EL (cell line): ENCODE measurements at regions not wholly inside any gene's neighbourhood (a gene's known extent, or its start where the extent isn't known, plus 50 kb on each side); places are given as distances from the start of the nearest gene placed in this dataset.

Experiments
- DNase-seq: peaks from one replicate; pipeline ENCODE4 v3.0.0-alpha.2; 2016

DNA sequence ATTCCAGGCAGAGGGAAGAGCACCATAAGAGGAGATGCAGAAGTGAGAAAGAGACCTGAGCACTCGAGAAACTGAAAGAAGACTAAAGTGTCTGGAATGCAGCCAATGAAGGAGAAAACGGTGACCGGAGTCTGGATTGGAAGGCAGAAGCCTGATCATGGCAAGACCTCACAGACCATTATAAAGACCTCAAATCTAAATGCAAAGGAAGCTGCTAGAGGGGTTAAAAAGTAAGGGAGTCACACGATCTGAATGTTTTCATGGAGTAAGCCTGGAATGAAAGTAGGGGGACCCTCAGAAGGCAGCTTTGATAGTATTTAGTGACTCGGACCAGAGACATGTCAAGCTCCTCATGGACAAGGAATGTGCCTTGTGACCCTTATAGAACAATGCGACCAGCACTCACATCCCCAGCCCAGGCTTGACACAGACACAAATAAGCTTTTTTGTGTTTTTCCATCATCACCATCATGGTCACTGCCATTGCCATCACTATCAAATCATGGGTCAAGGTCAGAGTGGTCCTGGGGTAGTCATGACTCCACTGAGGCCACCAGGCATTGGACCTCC is 183.6 kb downstream of the SEC16B start:
- DNase-seq, result peak; percentile 30

DNA sequence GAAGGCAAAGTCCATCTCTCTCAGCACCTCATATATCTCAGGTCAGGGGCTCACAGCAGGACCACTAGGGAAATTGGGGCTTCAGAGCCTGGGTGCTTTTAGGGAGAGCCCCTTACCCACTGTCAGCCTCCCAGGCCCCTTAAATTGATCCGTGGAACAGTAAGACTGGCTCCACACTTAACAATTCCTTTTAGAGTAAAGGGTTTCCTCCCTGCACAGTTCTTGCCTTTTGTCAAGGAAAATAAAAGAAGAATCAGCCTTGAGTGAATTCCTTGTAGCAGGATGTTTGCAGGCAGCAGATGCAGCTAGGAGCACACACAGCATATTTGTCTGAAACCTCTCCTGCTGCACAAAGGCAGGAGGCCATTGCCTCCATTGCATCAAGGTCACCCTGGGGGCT is 184.9 kb downstream of the SEC16B start:
- DNase-seq, result no peak

DNA sequence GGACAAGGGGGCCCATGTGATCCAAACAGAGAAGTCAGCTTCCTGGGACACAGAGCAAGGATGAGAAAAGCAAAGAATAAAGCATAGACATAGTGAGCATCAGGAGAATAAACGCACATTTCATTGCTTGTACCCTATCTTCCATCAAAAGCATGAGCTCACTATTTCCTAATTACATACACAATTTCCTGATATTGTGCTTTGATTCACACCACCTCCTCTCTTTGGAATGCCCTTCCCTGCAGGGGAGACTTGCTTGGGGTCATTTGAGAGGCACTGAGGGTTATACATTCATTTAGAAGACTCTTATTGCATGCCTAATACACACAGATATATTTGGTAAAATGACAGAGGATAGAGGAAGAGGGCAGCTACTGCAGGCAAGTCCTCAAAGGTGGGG is 185.4 kb downstream of the SEC16B start:
- DNase-seq, result no peak

DNA sequence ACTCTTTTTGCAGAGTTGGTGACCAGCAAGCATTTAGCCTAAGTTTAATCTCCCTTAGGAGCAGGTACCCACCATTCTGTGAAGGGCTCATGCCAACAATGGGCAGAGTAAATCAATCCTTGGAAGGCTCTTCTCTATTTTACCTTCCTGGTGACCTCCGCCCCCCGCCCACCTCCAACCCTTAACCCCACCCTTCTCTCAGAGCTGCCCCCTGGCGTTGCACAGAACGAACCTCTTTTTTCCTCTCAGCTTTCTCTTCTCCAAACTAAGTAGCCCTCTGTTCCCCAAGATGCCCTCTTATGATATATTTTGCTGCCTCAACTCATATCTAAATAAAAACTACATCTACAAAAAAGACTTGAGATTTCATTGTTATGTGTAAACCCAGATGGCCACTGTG is 186.8 kb downstream of the SEC16B start:
- no peak for DNase-seq

DNA sequence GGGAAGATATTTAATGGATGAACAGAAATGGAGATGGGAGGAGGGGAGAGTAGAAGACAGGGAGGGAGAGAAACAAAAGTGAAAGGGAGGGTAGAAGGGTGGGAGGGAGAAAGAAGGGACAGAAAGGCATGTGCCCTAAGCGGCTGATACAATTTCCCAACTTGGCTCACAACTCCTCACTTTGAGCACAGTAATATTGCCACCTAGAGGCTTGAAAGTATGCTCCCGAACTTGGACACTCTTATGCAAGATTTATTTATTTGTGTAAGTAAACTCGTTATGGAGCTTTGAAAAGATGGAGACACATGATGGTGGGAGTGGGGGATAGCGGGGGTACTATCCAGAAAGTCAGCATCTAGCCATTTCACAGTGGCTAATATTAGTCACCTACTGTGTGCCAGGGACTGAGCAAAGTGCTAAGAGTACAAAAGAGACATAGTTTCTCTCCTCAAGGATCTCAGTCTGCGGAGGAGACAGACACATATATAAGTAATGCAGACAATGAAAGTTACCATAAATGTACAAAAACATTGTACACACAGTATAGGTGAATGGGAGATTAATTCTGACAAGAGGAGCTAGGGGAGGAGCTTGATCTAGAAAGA is 189.7 kb downstream of the SEC16B start:
- peak; percentile 38 for DNase-seq

DNA sequence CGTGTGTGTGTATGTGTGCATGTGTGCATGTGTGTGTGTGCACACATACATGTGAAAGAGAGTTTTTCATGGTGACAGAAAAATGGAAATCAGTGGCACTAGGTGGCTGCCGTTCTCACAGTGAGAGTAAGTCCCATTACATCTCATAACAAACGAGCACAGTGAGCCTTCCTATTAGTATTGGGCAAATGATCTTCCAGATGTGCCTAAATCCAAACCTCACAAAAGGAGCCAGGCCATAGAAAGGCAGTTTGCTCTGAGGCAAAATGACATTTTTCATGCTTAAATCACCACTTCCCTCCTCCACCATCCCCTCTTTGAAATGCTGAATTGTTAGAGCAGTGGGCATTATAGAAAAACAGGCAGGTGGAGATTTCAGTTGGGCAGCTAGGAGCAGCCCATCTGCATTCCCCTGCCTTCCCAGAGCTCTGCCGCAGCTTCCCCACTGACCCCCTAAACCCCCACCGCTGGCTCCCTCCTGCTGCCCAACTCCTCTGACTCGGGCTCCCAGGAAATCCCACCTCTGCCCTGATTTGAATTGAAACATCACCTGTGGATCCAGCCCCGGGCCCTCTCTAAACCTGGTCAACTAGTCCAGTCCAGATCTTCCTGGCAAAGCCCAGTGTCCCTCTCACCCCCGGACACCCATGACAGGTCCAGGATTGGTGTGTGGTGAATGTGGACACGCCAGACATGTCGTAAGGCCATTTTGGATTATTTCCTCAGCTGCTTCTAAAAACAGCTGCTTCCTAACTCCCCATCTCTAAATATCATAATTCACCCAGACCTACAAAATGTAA is 190.5 kb downstream of the SEC16B start:
- DNase-seq, result no peak

DNA sequence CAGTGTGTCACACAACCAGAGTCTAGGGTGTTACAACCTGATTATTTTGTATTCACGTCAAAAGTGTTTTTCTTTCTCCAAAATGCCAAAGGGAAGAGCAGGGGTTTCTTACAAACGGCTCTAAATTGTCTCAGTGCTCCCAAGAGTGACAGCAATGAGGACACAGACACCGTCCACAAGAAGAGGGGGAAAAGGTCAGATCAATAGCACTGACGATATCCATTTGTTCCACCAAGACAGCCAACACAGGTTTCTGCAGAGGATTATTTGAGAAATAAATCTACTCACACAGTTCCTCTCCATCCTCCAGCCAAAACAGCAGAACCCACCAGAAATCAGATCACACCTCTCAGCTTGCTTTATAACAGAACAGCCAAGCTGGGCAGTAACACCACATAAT is 193.9 kb downstream of the SEC16B start:
- no peak for DNase-seq

DNA sequence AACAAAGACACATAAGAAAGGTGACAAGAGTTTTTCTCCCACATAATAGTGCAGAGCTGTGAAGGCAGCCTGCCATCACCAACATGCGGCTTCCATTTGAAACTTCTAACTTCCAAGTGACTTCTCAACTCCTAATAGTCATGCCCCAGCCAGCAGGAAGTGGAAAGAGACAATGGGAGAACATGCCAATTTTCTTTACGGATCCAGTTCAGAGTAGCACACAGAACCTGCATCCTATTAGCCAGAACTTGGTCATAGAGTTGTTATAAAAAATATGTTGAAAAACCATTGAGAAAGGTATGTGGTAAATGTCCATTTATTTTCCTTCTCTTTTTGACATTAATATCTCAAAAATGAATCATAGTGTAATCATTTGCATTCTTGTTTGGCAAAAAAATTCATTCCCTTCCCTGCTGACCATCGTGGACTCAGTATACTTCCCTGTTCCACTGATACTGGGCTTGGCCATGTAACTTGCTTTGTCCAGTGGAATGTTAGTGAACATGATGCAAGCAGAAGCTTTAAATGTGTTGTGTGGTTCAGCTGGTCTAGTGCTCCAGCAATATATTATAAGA is 197.4 kb downstream of the SEC16B start:
- DNase-seq, result no peak

DNA sequence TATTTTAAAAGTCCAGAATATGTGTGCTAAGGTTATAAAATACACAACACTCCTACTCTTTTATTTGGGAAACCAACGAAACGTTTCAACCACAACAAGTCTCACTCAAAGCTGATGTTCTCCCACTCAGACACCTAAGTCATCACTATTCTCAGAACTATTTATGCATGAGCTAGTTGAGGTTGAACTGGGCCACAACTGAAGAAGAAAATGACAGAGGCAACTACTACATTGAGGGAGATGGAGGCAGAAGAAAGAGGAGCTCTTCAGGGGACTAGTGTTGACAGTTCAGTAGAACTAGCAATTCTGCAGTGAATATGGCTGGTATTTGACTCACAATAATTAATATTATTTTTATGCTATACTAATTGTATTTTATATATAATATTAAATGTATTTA is 198.2 kb downstream of the SEC16B start:
- DNase-seq, result no peak

DNA sequence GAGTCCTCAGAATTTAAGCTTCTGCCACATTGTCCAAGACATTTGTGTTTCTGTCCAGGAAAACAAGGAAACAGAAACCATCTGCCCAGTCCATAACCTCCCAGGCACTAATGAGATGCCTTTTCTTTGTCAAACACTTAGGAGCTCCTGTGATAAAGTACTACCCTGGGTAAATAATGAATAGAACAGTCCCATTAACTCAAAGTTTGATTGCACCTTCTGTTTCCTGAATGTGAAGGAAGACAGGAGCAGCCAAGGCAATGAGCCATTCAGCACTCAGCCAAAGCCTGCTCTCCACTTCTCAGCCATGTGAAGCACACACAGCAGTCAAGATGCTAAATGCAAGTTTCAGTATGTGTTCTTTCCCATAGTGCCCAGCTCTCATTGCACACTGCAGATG is 199.8 kb downstream of the SEC16B start:
- no peak for DNase-seq

DNA sequence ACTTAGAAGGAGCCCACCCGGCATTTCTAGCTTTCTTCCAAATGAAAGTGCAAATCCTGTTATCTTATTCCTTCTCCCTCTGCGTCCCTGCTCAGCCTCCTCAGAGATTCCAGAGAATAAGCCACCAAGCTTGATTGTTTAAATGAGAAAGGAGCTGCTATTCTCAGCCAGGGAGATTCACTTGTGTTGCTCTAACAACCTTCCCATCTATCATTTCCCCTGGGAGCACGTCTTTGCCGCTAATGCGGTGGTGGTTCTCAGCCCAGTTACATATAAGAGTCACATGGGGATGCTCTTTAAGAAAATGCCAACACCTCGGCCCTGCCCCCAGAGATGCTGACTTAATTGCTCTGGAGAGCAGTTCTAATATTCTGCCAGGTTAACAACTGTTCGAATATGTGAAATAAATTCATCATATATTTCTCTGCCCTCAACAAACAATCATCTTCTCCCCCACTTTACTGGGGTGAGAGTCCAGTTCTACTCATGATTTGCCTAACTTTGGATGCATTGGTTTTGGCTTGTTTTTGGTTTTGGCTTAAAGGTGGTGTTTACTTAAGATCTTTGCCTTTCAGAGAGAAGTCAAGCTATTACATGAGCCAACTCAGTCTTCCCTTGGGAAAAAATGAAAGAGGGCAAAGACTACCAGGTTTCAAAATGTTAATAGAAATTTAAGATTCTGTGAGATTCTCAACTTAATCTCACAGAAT is 213.9 kb downstream of the SEC16B start:
- no peak for DNase-seq

DNA sequence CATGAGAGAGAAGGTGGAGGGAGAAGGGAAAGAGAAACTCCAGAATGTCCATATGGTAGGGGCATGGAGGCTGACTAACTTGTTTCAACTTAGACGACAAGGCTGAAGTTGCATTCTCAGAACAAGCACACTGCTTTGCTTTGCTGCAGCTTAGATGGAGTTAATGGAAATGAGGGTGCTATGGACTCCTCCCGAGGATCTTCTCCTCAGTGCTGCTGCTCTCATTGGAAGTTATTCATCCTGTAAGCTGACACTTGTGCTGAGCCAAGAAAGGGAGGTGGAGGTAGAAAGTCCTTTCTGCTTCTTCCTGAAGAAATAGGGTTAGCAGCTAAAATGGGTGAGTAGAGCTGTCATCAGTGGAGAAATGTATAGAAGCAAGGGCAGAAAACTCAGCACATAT is 215.3 kb downstream of the SEC16B start:
- DNase-seq, result no peak

DNA sequence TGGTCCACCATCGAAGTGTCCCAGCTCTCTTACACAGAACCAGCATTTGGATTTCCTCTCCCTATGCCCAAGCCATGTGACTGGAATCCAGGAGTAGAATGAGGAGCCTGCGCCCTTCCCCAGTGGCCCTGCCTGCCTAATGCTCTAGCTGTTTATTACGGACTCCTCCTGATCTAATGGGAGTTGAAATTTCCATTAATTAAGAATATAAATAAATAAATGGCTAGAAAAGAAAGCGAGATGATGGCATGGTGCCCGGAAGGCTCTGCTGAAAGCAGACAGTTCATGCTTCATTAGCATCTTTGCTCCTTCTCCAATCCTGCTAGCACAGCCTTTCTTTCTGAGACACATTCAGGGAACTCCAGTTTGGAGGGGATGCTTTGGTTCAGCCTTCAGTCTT is 216.2 kb downstream of the SEC16B start:
- DNase-seq, result no peak

DNA sequence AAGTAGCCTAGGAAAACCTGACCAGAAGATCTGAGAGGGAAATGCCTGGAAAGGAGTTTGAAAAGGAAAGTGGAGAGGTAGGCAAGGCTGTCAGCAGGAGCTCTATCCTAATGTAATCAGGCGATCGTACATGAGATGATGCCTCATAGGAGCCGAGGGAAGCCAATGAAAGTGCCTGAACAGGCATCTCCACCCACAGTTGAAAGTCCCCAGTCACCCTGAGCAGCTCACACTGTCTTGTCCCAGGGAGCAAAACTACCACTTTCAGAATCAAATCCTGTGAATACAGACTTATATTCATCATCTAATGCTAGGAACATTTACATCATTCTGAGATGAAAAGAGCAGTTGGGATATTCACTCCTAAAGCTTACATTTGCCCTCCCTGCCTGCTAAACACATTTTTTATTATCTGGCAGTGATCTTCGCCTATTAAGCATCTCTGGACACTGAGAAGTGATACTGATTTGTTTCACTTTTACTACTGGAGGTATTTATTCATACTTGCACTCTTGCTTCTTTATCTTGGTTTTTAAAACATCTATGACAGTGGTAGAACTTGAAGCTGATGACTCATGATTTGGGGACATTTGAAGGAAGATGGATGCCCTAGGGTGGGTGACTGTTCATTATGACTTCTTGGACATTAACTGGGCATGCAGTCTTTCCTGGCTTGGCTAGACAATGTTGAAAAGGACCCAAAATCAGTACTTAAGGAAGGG is 221.6 kb downstream of the SEC16B start:
- DNase-seq, result no peak

DNA sequence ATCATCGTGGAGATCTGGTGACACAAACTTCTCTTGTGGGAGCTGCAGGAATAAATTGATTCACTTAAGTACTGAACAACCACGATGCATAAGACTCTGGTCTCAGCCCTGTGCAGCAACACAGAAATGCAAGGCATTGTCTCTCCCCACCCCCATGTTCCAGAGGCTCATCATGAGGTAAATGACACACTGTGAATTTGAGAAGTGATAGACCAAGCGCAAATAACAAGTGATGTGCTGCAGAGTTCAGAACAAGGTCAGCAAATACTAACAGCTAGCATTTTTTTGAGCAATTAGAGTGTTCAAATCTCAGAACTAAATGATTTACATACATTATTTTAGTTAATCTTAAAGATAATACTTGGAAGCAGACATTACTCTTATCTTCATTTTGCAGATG is 223.7 kb downstream of the SEC16B start:
- no peak for DNase-seq

DNA sequence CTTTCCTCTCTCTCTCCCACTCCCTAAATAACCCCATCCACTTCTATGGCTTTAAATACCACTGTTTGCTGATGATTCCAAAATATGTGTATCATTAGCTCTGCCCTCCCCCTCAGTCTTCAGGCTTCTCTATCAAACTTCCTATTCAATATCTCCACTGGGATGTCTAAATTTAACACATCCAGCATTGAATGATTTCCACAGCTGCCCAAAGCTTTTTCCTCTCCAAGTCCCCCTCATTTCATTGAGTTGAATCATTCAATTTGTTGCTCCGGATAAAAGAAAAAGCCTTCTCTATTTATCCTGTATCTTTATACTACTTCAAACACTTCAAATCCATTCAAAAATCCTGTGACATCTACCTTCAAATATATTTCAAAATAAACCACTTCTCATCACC is 225.0 kb downstream of the SEC16B start:
- no peak for DNase-seq

DNA sequence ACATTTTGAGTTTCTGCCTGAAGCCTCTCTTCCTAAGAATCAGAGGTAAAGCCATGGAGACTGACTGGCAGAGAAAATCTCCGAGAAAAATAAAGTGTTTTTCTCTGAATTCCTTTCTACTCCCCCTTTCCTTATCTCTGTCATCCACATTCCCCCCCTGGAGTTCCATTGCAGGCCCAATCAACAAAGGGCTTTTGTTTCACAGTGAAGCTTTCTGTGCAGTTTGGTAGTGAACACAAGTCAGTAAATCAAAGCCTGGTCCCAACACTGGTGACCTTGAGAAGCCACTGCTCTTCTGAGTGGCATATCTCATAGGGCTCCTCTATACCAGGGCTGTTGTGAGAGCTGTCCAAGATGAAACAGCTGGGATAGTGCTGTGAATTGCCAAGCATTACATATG is 228.4 kb downstream of the SEC16B start:
- no peak for DNase-seq

DNA sequence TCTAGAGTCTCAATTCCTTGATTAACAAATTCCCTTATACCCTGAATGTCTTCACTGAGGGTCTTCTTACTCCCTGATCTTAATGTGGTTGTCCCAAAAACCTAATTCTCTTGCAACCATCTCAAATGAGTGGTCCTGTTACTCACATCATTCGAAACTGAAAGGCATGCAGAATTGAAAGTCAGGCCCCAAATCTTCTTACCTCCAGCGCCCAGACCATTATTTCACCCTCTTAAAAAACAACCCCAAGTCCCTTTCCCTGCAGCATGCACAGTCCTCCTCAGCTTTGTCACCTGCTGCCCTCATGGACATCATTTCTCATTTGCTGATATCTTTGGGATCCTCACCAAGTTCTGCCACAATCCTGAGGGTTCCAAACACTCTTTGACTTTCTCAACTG is 230.1 kb downstream of the SEC16B start:
- DNase-seq, result no peak

DNA sequence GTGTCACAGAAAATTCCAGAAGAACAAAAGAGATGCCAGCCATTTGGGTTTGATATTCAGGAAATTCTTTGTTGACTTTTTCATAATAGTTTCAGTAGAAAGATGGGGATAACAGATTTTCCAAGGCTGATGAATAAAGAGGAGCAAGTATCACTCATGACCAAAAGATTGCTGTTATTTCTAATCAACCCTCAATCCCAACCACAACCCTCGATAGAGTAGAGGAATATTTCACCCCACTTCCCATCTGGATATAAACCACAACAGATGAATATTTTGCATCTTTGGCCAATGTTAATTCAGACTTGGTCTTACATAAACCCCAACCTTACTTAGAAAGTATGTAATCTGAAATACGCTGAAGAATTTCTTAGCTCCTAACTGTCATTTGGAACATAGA is 232.4 kb downstream of the SEC16B start:
- DNase-seq, result no peak

DNA sequence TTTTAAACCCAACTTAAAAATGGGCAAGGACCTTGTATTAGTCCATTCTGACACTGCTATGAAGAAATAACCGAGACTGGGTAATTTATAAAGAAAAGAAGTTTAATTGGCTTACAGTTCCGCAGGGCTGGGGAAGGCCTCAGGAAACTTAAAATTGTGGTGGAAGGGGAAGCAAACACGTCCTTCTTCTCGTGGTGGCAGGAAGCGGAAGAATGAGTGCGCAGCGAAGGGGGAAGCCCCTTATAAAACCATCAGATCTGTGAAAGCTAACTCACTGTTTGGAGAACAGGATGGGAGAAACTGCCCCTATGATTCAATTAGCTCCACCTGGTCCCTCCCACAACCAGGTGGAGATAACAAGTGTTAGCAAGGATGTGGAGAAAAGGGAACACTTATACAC is 237.7 kb downstream of the SEC16B start:
- DNase-seq, result no peak

DNA sequence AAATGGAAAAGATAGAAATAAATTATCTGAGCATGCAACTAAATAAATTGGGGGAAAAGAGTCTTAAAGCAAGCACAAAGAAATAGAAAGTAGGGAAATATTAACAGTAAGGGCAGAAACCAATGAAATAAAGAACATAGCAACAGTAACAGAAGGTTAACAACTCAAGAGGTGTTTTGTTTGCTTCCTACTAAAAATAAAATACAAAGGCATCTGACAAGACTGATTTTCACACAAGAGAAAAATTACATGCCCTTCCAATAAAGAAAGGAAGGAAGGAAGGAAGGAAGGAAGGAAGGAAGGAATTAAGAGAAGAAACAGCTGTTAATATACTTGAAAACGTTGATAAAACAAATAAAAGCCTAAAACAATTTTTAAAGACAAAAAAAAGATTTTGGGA is 240.2 kb downstream of the SEC16B start:
- DNase-seq, result no peak

DNA sequence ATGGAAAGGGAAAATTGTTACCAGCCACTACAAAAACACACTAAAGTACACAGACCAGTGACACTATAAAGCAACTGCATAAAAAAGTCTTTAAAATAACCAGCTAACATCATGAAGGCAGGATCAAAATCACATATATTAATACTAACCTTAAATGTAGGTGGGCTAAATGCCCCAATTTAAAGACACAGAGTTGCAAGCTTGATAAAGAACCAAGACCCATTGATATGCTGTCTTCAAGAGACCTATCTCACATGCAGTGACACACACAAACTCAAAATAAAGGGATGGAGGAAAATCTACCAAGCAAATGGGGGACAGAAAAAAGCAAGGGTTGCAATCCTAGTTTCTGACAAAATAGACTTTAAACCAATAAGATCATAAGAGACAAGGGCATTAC is 246.3 kb downstream of the SEC16B start:
- no peak for DNase-seq
